ENCODE measurements at regions not wholly inside any gene's neighbourhood (a gene's known extent, or its start where the extent isn't known, plus 50 kb on each side); places are given as distances from the start of the nearest gene placed in this dataset.

GRCh38 chr1:36582066-36582755 is 99.5 kb upstream of the CSF3R start:
- peak in 1 of 51 donors; percentile 18 for DNase-seq

- no peak for DNase-seq
These were observed 97.8 kb upstream of the CSF3R start for GRCh38 chr1:36580524-36580923.

- peak in 1 of 51 donors; percentile 2 for DNase-seq
These were observed 96.3 kb upstream of the CSF3R start for GRCh38 chr1:36579039-36579438.

GRCh38 chr1:36576551-36577110 is 93.9 kb upstream of the CSF3R start:
- DNase-seq: no peak

- DNase-seq: peak in 42 of 51 donors; percentile 1 to 66 (median 28)
These were observed 93.4 kb upstream of the CSF3R start for GRCh38 chr1:36576118-36576517.

- DNase-seq: no peak
These were observed 90.7 kb upstream of the CSF3R start for GRCh38 chr1:36573445-36573844.

- no peak for DNase-seq
These were observed 90.2 kb upstream of the CSF3R start for GRCh38 chr1:36572906-36573305.

- DNase-seq: no peak
These were observed 89.5 kb upstream of the CSF3R start for GRCh38 chr1:36572142-36572715.

- no peak for DNase-seq
These were observed 88.4 kb upstream of the CSF3R start for GRCh38 chr1:36571106-36571505.

GRCh38 chr1:36570478-36571060 is 87.9 kb upstream of the CSF3R start:
- no peak for DNase-seq

GRCh38 chr1:36570006-36570405 is 87.3 kb upstream of the CSF3R start:
- DNase-seq: no peak

- no peak for DNase-seq
These were observed 85.1 kb upstream of the CSF3R start for GRCh38 chr1:36567601-36568341.

- DNase-seq: no peak
These were observed 83.1 kb upstream of the CSF3R start for GRCh38 chr1:36565576-36566501.

- no peak for DNase-seq
These were observed 79.5 kb upstream of the CSF3R start for GRCh38 chr1:36562181-36562685.

GRCh38 chr1:36561361-36561724 is 78.6 kb upstream of the CSF3R start:
- no peak for DNase-seq

GRCh38 chr1:36560621-36561360 is 78.1 kb upstream of the CSF3R start:
- no peak for DNase-seq

- DNase-seq: no peak
These were observed 77.5 kb upstream of the CSF3R start for GRCh38 chr1:36560177-36560576.

- DNase-seq: no peak
These were observed 76.3 kb upstream of the CSF3R start for GRCh38 chr1:36559061-36559460.

GRCh38 chr1:36557041-36558000 is 74.6 kb upstream of the CSF3R start:
- no peak for DNase-seq

Measured in hypothalamus (tissue), 51 donors.